GM12801 (cell line): ENCODE measurements at regions not wholly inside any gene's neighbourhood (a gene's known extent, or its start where the extent isn't known, plus 50 kb on each side); places are given as distances from the start of the nearest gene placed in this dataset.

Experiments used
- TF ChIP-seq, protein P1 (sequence below): IDR thresholded peaks from one replicate; pipeline ENCODE4 v1.5.1; 2011; ENCODE audit warnings: control low read depth; ENCODE audit not compliant: insufficient read length; ENCODE audit errors: extremely low read depth

DNA sequence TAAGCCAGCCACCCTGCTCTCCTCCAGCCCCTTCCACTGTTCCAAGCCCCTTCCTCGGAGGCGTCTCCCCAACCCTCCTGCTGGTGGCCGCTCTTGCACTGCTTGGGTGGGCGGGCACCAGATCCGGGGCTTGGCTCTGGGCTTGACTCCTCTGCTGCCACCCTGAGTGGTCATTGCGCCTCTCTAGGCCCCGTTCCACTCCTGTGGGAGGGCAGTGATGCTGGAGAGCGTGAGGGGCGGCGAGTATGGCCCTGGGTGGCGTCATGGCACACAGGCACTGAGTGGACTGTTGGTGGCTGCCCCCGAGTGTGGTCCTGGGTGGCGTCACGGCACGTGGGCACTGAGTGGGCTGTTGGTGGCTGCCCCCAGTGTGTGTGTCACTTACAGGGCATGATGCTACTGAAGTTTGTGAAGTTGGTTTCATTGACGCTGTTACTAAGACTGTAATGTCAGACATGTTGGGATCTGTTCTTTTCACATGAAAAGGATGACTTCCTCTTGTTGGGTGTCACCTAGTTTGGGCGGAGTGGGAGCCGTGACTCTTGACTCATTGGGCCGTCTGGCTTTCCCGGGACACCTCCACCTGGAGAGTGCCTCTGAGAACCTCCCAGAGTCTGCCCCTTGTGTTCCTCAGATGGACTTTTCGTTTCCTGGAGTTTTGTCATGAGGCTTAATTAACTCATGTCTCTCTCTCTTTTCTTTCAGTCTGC lies 55.9 kb upstream of the HGFAC start:
- TF ChIP-seq, protein P1, sequence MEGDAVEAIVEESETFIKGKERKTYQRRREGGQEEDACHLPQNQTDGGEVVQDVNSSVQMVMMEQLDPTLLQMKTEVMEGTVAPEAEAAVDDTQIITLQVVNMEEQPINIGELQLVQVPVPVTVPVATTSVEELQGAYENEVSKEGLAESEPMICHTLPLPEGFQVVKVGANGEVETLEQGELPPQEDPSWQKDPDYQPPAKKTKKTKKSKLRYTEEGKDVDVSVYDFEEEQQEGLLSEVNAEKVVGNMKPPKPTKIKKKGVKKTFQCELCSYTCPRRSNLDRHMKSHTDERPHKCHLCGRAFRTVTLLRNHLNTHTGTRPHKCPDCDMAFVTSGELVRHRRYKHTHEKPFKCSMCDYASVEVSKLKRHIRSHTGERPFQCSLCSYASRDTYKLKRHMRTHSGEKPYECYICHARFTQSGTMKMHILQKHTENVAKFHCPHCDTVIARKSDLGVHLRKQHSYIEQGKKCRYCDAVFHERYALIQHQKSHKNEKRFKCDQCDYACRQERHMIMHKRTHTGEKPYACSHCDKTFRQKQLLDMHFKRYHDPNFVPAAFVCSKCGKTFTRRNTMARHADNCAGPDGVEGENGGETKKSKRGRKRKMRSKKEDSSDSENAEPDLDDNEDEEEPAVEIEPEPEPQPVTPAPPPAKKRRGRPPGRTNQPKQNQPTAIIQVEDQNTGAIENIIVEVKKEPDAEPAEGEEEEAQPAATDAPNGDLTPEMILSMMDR: no peak

DNA sequence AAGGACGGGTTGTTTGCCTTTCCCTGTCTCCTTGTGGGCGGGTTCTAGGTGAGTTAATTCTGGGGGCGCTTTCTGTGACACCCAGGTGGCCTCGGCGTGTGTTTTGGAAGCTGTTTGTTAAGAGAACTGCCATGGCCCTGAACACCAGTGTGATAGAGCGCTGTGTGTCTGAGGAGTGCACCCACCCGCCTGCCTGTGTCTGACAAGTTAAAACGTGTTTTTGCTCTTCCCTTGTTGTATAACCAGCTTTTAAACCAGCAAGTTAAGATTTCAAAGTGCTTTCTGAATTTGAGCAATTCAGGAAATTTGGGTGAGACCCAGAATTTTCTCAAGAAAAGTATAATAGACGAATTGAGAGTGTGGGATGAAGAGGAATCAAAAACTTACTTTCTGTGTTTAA lies 55.2 kb upstream of the HGFAC start:
- TF ChIP-seq, protein P1: no peak

DNA sequence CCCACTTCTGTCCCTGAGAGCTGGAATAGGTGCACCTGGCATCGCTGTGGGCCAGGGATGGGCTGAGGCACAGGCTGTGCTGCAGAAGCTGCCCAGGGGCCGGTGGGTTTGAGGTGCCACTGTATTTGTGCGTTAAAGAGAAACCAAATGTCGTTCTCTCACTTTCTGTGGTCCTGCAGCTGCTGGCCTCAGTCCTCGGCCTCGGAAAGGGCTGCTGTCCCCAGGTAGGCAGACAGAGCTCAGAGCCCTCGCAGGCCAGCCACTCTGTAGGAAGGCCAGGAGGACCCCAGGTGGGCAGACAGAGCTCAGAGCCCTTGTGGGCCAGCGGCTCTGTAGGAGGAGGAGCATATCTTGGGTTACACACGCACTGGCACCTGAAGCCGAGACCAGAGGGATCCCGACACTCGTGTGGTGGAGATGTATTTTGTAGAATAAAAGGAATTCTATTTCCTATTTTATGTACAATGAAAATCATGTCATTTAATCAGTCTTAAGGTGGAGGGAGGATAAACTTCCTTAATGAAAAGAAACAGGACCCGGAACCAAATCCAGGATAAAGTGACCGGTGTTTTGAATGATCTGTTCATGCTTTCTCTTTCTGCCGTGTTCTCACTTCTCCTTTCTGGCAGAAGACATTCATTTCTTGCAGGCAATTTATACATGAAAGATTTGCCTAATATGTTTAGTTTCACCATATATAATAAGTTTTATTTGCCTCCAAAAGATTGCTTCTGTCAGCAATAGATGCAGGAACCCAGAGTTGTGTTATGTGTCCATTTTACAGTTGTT lies 54.4 kb upstream of the HGFAC start:
- TF ChIP-seq, protein P1: no peak

DNA sequence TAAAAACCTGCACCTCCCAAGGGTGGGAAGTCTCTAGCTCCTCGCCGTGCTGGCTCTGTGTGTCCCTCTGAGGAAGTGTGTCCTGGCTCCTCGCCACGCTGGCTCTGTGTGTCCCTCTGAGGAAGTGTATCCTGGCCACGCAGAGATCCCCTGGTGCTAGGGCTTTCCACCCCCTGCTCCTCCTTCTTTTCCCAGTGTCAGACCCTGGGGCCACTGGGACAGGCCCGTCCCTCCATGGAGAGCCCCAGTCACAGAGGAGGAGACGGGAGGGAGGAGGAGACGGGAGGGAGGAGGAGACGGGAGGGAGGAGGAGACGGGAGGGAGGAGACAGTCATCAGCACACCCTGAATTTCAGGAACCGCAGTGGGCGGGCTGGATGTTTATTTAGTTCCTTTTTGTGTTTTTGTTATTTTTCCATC lies 53.8 kb upstream of the HGFAC start:
- TF ChIP-seq, protein P1: no peak

DNA sequence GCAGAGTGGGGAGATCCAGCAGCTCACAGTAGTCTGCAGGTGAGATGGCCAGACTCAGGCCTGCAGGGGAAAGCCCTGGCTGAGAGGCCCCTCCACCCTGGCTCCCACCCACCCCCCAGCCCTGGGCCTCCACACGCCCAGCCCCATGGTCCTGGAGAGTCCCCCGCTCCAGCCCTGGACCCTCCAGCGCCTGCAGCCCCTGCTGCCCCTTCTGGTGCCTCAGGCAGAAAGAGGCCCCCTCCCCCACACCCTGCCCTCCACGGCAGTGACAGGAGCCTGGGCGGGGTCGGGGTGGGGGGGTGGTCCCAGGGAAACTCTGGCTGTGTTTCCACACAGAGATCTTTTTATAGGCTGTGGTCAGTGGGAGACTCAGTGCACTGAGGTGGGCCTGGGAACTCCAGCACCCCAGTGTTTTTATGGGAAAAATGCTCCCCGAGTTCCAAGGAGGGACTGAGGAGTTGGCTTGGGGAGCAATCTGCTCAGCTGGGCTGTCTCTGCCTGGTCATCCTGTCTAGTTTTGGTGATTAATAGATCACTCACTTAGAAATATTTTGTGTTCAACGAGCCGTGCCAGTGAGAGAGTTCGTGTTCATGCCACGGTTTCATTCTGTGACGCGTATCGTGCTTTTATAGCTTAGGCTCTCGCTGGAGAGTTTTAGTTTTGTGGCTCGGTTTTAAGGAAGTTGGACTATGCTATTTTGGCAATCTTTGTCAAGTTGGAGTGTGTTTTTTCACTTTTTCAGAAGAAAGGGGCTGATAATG lies 53.1 kb upstream of the HGFAC start:
- TF ChIP-seq, protein P1: no peak

DNA sequence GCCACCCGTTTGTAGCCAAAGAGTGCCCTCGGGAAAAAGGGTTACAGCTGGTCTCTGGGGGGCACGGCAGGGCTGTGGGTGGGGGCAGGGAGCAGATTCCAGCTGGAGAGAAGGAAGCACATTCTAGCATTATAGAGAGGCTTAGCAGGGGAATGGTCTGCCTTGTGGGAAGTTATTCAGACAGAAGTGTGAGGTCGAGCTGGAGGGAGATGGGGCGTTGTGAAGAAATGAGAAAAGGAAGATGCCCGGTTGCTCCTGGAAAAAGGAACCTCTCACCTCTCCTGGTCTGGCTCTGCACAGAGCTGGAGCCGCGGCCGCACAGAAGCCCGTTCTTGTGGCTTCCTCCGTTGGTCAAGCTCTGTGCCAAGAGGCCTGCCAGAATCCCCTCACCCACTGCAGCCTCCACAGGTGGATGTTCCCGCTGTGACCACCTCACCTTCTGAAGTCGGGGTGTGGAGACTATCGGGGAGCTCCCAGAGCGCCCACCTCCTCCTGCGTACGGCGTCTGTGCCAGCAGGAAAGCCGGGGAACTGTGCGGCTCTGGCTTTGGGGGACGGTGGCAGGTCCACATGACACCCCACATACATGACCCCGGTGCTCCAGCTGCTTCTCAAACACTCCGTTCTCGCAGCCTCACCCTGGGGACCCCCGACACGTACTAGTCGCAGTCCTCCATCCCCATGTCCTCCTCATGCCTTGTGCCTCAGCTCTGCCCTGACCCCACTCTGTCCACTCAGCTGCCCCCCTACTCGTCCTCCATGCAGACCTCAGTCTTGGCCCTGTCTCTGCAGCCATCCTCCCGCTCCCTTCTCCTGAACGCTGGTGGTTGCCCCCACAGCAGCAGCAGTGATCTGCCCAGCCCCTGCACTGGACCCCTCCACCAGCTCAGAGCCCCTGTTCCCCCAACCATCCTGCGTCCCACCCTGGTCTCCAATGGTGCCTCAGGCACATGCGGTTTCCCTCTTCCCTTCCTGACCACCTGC lies 52.2 kb upstream of the HGFAC start:
- TF ChIP-seq, protein P1: no peak
